ENCODE measurements at regions not wholly inside any gene's neighbourhood (a gene's known extent, or its start where the extent isn't known, plus 50 kb on each side); places are given as distances from the start of the nearest gene placed in this dataset.

DNA sequence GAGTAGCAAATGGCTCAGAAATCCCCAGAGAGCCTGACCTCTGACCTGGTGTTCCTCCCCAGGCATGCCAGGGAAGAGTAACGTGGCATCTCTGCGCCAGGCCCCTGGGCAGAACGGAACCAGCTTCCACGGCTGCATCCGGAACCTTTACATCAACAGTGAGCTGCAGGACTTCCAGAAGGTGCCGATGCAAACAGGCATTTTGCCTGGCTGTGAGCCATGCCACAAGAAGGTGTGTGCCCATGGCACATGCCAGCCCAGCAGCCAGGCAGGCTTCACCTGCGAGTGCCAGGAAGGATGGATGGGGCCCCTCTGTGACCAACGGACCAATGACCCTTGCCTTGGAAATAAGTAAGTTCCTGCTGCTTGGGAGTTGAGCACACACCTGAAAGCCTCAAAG is 83.4 kb upstream of the PACRGL start:
- CTCF ChIA-PET: no interaction called here
- POLR2A ChIA-PET (ENCODE audit: low non-redundant PET): no interaction called here
- TF ChIP-seq, protein P1, sequence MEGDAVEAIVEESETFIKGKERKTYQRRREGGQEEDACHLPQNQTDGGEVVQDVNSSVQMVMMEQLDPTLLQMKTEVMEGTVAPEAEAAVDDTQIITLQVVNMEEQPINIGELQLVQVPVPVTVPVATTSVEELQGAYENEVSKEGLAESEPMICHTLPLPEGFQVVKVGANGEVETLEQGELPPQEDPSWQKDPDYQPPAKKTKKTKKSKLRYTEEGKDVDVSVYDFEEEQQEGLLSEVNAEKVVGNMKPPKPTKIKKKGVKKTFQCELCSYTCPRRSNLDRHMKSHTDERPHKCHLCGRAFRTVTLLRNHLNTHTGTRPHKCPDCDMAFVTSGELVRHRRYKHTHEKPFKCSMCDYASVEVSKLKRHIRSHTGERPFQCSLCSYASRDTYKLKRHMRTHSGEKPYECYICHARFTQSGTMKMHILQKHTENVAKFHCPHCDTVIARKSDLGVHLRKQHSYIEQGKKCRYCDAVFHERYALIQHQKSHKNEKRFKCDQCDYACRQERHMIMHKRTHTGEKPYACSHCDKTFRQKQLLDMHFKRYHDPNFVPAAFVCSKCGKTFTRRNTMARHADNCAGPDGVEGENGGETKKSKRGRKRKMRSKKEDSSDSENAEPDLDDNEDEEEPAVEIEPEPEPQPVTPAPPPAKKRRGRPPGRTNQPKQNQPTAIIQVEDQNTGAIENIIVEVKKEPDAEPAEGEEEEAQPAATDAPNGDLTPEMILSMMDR (conservative IDR thresholded peaks at IDR 0.05; ENCODE audit: low read depth): no peak
- DNase-seq (ENCODE audit: low spot score): no peak
- H3K27ac ChIP-seq: no peak overlapping the region

DNA sequence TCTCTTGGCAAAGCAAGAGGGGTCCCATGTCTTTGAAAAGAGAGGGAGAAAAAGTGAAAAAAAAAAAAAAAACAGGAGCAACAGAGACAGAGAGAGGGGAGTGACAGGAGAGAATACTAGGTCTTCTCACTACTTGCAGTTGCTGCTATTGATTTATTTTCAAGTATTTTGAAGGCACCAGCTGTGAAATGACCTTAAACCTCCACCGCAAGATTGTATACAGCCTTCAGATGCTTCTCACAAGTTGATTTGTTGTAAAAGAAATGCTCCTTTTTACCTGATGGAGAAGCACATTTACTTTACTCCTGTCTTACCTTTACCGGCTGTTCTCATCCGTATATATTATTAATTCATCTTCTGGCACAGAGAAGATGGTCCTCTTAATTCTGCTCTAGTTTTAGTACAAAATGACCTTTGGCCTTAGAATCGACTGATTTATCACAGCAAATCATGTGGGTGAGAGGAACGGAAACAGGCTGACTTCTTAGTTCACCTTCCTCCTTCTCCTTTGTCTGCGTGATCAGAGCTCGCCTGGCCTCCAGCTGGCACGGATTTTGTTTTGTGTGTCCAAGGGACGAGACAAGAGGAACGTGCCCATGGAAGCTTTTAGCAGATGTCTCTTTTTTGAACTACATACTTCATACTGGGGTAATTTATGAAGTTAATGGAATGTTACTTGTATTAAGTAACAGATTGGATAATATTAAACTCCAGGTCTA is 82.4 kb upstream of the PACRGL start:
- ChIA-PET CTCF (no interaction called here), POLR2A (ENCODE audit: low non-redundant PET) (no interaction called here)
- DNase-seq (ENCODE audit: low spot score): no peak
- TF ChIP-seq, protein P1 (conservative IDR thresholded peaks at IDR 0.05; ENCODE audit: low read depth): no peak
- no peak overlapping the region for H3K27ac ChIP-seq

DNA sequence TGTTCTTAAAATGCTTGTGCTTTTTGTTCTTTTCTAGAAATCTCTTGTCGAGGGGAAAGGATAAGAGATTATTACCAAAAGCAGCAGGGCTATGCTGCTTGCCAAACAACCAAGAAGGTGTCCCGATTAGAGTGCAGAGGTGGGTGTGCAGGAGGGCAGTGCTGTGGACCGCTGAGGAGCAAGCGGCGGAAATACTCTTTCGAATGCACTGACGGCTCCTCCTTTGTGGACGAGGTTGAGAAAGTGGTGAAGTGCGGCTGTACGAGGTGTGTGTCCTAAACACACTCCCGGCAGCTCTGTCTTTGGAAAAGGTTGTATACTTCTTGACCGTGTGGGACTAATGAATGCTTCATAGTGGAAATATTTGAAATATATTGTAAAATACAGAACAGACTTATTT is 81.5 kb upstream of the PACRGL start:
- ChIA-PET CTCF (interaction anchor here (0.6 to 0.7 kb wide), 2 partner anchors 12 to 54 kb away, joined by 3 read pairs; no protein-coding TSS in a partner anchor), POLR2A (ENCODE audit: low non-redundant PET) (no interaction called here)
- DNase-seq (ENCODE audit: low spot score): no peak
- H3K27ac ChIP-seq: no peak overlapping the region
- TF ChIP-seq, protein P1 (conservative IDR thresholded peaks at IDR 0.05; ENCODE audit: low read depth): no peak

DNA sequence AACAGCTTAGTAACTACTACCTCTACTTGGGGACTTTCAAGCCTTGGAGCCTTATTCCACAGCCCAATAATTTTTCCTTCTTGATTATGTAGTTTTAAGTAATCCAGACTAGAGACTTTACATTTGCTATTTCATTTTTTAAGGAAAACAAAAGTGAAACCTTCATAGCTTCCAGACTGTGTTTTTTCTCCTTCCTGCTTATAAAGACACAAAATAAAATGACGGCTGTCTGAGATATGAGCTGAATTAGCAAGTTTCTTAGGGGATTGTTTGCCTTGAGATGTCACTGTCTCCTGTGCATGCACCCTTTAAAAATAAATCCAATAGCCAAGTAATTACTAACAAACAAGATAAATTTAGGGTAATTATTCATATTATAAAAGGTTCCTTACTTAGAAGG is 78.8 kb upstream of the PACRGL start:
- CTCF ChIA-PET: interaction anchor here (0.6 kb wide), 1 partner anchor 25 kb away, joined by 3 read pairs; no protein-coding TSS in a partner anchor
- no peak for DNase-seq (ENCODE audit: low spot score)
- TF ChIP-seq, protein P1 (conservative IDR thresholded peaks at IDR 0.05; ENCODE audit: low read depth): no peak
- POLR2A ChIA-PET (ENCODE audit: low non-redundant PET): no interaction called here
- H3K27ac ChIP-seq: no peak overlapping the region

DNA sequence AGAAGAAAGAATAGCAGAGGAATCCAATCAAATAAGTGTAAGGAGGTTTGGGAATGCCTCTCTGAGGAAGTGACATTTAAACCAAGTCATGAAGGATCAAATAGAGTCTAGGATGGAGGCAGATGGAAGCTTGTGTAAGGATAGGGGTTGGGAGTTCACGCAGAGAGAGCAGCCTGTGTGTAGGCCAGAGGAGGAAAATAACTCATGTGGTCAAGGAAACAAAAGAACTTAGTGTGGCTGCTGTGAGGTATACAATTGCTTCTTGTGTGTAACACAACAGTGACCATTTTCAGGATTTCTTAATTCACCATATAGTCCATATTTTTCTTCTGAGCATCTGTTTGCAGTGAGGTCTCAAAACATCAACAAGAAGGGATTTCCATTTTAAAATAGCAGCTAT is 77.6 kb upstream of the PACRGL start:
- ChIA-PET POLR2A (ENCODE audit: low non-redundant PET) (no interaction called here), CTCF (no interaction called here)
- DNase-seq (ENCODE audit: low spot score): no peak
- no peak overlapping the region for H3K27ac ChIP-seq
- TF ChIP-seq, protein P1 (conservative IDR thresholded peaks at IDR 0.05; ENCODE audit: low read depth): no peak

DNA sequence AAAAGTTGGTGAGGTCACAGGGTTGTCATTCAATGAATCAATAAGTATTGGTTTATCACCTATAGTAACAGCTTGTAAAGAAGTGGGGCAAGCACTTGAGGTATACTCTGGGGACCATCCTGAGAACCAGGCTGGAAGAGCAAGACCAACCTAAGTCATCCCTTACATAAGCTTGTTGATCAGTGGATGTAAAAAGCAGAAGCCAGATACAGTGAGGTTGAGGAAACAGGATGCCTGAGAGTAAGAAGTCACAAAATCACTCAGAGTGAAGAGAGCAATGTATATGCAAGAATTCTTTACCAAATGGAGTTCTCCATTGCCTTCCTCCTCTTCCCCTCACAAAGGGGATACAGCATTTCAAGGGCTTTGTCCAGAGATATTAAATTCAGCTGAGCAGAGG is 76.3 kb upstream of the PACRGL start:
- DNase-seq (ENCODE audit: low spot score): no peak

More for the DNA sequence above, 76.3 kb upstream of the PACRGL start:
- no peak overlapping the region for H3K27ac ChIP-seq
- TF ChIP-seq, protein P1 (conservative IDR thresholded peaks at IDR 0.05; ENCODE audit: low read depth): no peak
- POLR2A ChIA-PET (ENCODE audit: low non-redundant PET): no interaction called here
- CTCF ChIA-PET: no interaction called here

Measured in RWPE1 (cell line).